ENCODE measurements at regions not wholly inside any gene's neighbourhood (a gene's known extent, or its start where the extent isn't known, plus 50 kb on each side); places are given as distances from the start of the nearest gene placed in this dataset.

DNA sequence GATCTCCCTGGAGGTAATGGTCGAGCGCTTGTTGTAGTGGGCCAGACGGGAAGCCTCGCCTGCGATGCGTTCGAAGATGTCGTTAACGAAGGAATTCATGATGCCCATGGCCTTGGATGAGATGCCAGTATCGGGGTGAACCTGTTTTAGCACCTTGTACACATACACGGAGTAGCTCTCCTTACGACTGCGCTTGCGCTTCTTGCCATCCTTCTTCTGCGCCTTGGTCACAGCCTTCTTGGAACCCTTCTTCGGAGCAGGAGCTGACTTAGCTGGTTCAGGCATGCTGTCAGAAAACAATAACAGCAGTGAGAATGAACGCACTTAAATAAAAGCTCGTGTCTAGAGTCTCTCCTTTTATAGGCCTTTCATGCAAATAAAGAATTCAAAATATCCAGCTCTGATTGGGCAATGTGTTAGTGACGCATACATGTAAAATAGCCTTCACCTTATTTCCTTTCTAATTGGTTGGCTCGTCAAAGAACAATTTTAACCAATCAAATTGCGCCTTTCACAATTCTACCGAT is 129.2 kb downstream of the HFE start:
- peak in 3 of 5 experiments; percentile 62 to 98 (median 91) for DNase-seq

DNA sequence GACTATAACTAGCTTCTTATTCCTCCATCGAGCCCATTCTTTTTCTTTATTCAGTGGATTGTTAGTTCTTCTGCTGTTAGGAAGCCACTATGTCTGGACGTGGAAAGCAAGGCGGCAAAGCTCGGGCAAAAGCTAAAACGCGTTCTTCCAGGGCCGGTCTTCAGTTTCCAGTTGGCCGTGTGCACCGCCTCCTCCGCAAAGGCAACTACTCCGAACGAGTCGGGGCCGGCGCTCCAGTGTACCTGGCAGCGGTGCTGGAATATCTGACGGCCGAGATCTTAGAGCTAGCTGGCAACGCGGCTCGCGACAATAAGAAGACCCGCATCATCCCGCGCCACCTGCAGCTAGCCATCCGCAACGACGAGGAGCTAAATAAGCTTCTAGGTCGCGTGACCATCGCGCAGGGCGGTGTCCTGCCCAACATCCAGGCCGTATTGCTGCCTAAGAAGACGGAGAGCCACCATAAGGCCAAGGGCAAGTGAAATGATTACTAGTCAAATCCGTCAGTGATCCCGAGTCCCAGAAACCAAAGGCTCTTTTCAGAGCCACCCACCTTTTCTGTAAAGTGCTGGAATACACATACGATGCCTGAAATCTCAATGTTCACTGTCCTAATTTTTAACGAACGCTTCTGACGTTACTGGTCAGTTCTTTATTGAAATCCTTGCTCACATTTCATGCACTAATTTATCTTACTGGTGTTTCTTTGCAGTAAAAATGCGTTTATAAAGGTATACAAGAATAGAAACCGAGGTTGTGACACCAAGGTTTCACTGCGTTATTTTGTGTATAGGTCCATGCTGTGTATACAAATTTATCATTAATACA is 129.9 kb downstream of the HFE start:
- DNase-seq = peak in 4 of 5 experiments; percentile 42 to 92 (median 62)

DNA sequence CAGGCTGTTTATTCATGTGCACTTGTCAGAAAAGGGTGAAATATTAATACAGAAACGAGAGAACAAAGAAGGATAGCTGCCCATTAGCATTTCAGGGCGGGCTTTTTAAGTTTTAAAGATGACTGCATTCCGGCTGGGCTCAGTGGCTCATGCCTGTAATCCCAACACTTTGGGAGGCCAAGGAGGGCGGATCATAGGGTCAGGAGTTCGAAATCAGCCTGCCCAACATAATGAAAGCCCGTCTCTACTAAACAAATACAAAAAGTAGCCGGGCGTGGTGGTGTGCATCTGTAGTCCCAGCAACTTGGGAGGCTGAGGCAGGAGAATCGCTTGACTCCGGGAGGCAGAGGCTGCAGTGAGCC is 130.5 kb downstream of the HFE start:
- peak in 1 of 5 experiments; percentile 38 for DNase-seq

GRCh38 chr6:26218824-26219223 is 131.6 kb downstream of the HFE start:
- no peak for DNase-seq

GRCh38 chr6:26220145-26220970 is 133.1 kb downstream of the HFE start:
- no peak for DNase-seq

- DNase-seq = no peak
Observed at GRCh38 chr6:26221186-26221585, 134.0 kb downstream of the HFE start.

DNA sequence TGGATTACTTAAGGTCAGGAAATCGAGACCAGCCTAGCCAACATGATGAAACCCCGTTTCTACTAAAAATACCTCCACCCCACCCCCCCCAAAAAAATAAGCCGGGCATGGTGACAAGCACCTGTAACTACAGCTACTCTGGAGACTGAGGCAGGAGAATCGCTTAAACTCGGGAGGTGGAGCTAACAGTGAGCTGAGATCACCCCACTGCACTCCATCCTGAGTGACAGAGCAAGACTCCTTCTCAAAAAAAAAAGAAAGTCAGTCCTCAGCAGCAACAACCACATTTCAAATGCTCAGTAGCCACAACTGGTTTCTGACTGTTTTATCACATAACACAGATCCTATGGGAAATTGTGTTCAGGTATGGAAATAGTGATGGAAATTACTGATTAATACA is 135.3 kb downstream of the HFE start:
- peak in 1 of 5 experiments; percentile 83 for DNase-seq

DNA sequence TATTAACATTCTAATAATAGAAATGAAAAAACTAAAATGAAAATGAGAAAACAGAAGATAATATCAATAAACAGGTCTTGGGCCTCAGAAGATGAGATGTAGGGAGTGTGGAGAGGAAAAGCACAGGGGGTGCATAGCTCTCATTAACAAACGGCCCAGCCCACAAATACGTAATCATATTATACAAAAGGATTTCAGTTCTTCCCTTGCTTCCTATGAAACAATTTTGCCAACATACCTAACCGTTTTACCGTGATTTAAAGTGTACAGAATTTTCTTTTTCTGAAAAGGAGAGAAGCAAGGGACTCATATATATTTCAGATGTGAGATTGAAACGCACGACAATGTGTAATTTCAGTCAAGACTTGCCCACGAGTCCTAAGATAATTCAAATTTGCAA is 136.0 kb downstream of the HFE start:
- peak in 1 of 5 experiments; percentile 54 for DNase-seq

DNA sequence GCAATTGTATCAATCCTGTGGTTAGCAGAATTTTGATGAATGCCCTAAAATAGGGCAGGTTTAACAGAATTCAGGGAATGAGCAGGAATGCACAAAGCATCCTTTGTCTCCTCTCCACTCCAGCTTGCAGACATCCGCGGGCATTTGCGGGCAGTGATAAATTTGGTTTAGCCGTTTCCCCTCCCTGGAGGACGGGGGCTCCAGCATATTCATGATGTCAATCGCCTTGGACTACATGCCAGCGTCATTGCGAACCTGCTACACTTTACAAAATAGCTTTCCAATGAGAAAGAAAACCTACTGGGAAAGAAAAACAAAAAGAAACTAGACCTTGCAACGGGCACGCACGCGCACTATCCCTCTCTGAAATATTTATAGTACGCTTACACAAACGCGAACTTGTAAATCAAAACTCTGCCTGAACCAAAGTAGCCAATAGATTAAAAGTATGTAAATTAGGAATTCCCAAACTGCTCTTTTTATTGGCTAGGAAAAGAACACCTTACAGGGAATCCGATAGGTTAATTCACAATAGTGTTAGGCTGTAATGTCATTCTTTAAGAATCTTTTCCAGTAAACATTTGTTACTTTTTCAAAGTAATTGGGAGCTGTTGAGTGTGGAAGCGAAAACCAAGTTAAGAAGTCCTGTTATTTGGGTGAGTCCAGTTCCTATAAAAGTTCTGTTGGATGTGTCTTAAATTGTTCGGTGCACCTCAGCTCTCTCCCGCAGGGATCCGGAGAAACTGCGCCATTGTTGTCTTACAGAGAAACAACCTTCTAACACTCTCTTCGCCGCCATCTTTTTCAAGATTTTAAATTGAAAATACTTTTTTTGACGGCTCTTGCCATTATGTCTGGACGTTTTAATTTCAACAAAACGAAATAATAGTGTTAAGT is 136.7 kb downstream of the HFE start:
- DNase-seq = peak in 4 of 5 experiments; percentile 38 to 92 (median 66)

GRCh38 chr6:26224547-26224912 is 137.3 kb downstream of the HFE start:
- DNase-seq = no peak

GRCh38 chr6:26224940-26225847 is 138.0 kb downstream of the HFE start:
- peak in 1 of 5 experiments; percentile 77 for DNase-seq

DNA sequence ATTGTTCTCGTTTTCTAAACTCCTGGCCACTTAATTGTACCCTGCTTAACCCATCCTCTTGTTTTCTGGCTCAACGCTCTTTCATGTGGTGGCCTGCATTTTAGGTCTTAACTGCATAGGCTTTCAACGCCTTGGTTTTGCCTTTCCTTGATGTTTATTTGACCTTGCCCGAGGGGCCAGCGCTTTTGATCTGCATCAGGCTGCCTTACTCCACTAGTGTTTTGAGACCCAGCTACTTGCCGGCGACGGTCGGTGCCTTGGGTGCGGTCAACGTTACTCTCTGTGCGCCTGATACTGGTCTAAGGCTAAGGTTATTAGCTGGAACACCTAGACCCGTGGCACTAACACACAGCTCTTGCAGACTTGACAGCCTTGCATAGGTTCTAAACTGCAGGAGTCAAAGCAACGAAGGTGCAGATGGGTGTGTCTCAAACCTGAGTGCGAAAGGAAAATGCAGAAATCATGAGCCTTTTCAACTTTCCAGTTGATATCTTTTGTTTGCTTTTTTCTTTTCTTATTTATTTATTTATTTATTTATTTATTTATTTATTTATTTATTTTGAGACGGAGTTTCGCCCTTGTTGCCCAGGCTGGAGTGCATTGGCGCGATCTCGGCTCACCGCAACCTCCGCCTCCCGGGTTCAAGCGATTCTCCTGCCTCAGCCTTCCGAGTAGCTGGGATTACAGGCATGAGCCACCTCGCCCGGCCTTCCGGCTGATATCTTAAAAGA is 138.8 kb downstream of the HFE start:
- DNase-seq = no peak

GRCh38 chr6:26226579-26226967 is 138.4 kb upstream of the BTN3A2 start:
- no peak for DNase-seq

- no peak for DNase-seq
Observed at GRCh38 chr6:26230351-26230750, 134.6 kb upstream of the BTN3A2 start.

DNA sequence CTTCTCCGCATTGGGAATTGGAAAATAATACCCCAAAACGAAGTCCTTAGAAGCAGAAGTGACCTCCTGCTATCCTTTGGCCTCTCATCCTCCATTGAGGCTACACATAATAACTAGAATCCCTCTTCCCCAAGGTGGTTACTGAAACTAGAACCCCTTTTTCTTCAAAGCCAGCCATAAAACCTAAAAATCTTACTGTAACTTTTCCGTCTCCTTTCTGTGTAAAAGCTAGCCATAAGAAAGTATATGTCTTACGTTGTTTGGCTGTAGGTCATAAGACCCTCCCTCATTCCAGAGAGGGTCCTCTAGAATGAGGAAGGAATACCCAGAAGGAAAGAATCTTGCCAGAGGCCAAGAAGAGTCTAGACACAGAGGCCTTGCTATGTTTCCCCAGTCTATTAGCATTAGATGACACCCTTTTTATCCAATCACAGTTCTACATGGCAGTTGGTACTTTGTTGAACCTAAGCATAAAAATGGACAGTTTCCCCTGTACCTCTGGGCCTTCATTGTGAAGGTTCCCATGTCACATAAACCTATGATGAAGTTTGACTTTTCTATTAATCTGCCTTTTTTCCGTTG is 133.9 kb upstream of the BTN3A2 start:
- DNase-seq = no peak

GRCh38 chr6:26232306-26232939 is 132.6 kb upstream of the BTN3A2 start:
- DNase-seq = no peak

- DNase-seq = peak in 3 of 5 experiments; percentile 24 to 88 (median 38)
Observed at GRCh38 chr6:26232940-26233648, 131.9 kb upstream of the BTN3A2 start.

DNA sequence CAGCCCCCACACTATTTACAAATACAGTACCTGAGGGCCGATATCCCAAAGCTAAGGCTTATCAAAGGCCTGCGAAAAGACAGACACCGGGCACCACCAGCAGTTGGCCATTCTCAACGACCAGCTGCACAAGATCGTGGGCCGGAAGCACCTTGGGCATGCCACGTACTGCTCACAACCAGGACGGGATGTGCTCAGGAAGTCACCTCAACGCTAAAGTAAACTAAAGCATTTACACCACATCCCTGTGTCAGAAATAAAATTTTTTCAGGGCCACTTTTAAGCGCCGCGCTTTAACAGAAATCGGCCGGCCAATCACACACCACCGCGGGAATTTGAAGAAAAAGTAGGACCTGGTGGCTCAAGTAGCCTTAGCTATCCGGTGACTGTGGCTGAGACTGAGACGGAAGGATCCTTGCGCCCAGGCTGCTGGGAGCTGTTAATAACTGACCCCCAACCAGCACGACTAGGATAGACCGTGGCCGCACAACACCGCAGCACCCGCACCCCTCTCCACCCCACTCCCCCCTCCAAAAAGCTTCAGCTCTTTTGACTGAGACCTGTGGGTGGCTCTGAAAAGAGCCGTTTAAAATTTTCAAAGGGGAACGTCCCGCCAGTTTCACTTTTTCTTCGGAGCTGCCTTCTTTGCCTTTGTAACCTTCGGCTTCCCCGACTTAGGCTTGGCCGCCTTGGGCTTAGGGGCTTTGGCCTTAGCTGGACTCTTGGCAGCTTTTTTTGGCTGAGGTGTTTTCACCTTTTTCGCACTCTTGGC is 131.2 kb upstream of the BTN3A2 start:
- peak in 4 of 5 experiments; percentile 17 to 93 (median 64) for DNase-seq

Data from T-helper 2 cell (primary cell).